K562 (cell line): ENCODE measurements at regions not wholly inside any gene's neighbourhood (a gene's known extent, or its start where the extent isn't known, plus 50 kb on each side); places are given as distances from the start of the nearest gene placed in this dataset.

Source experiments
- ATAC-seq: fragments of 200-7000 bp; cut with Tn5 transposase; 3 replicates; pipeline ENCODE4 v1.9.1; 2020; ENCODE audit warnings: moderate library complexity
- BruUV-seq: library from RNA; stranded (reverse); fragments of 400-500 nt; replicated peaks from 2 replicates; lab custom pipeline; 2021; lab: Mats Ljungman, UMichigan
- CTCF ChIA-PET: fragments of 300-600 bp; formaldehyde crosslinking; extraction: SDS; loops from one replicate; lab custom pipeline; 2021; ENCODE audit warnings: low intra/inter-chr PET ratio; lab: Yijun Ruan, JAX
- POLR2A ChIA-PET: fragments of 300-600, 350-650 bp; sonication (Branson Sonifier 250); formaldehyde crosslinking; extraction: SDS; loops from one replicate; lab custom pipeline; 2021; ENCODE audit warnings: antibody characterized with exemption, inconsistent platforms; lab: Yijun Ruan, JAX
- DNase-seq, 4 experiments: peaks; one replicate each; pipeline versions ENCODE4 v3.0.0 to v3.0.0-alpha.2; 2011 to 2018; ENCODE audit warnings: low spot score in 3 of 4, mixed read lengths in 3 of 4; ENCODE audit errors: extremely low read depth in 1 of 4
- FAIRE-seq: peaks from 2 replicates; lab custom pipeline; 2011; peaks lifted over from hg19 to GRCh38; lab: Jason Lieb, UNC
- H2AFZ ChIP-seq: 2 replicates; pipeline ENCODE4 v1.6.0; 2011; ENCODE audit warnings: low read depth, low read length, control low read depth, inconsistent platforms
- H3K27ac ChIP-seq: fragments of 200-600 bp; 3 replicates; pipeline ENCODE4 v1.8.0; 2011; ENCODE audit warnings: low read depth, mild to moderate bottlenecking, control low read depth, inconsistent platforms, low read length, moderate library complexity, mixed read lengths; ENCODE audit errors: extremely low read depth
- H3K27me3 ChIP-seq, 2 experiments: fragments of 300-600 bp in 1 of 2; 2 replicates in 1 of 2; 3 replicates in 1 of 2; pipeline versions ENCODE4 v1.6.0 to v1.8.0; 2011; ENCODE audit warnings: inconsistent platforms in 2 of 2, low read length in 2 of 2, mild to moderate bottlenecking in 1 of 2, mixed read lengths in 1 of 2, moderate library complexity in 1 of 2; ENCODE audit not compliant: control insufficient read depth in 2 of 2, insufficient read depth in 2 of 2
- H3K36me3 ChIP-seq: fragments of 300-600 bp; 3 replicates; pipeline ENCODE4 v1.8.0; 2011; ENCODE audit warnings: mild to moderate bottlenecking, low read length, inconsistent platforms; ENCODE audit not compliant: control insufficient read depth, insufficient read depth
- H3K4me1 ChIP-seq, 2 experiments: fragments of 200-600 bp in 1 of 2; replicated peaks in 1 of 2; 2 replicates in 1 of 2; 3 replicates in 1 of 2; pipeline versions ENCODE4 v1.5.1 to v1.8.0; 2011; ENCODE audit warnings: inconsistent platforms in 2 of 2, low read length in 2 of 2, mild to moderate bottlenecking in 1 of 2, mixed read lengths in 1 of 2, moderate library complexity in 1 of 2; ENCODE audit not compliant: control insufficient read depth in 2 of 2, insufficient read depth in 2 of 2
- H3K4me2 ChIP-seq: 2 replicates; pipeline ENCODE4 v1.6.1; 2011; ENCODE audit warnings: low read length, control low read depth, inconsistent platforms, mixed read lengths; ENCODE audit not compliant: insufficient read depth
- H3K4me3 ChIP-seq: fragments of 200-600 bp; sonication (generic), shearing (Covaris generic); 2 replicates; pipeline ENCODE4 v1.5.1; 2016; ENCODE audit warnings: control low read depth, inconsistent platforms
- H3K79me2 ChIP-seq: fragments of 200-600 bp; 3 replicates; pipeline ENCODE4 v1.8.0; 2011; ENCODE audit warnings: low read length, inconsistent platforms; ENCODE audit not compliant: control insufficient read depth, insufficient read depth
- H3K9ac ChIP-seq, 2 experiments: 2 replicates each; pipeline versions ENCODE4 v1.6.0 to v1.6.1; 2011; ENCODE audit warnings: low read depth in 2 of 2, low read length in 2 of 2, control low read depth in 1 of 2, inconsistent platforms in 1 of 2, mild to moderate bottlenecking in 1 of 2, mixed read lengths in 1 of 2; ENCODE audit not compliant: insufficient read depth in 1 of 2
- H3K9me1 ChIP-seq: one replicate; pipeline ENCODE4 v1.6.0; 2011; ENCODE audit warnings: inconsistent platforms, mild to moderate bottlenecking, low read length, moderate library complexity; ENCODE audit not compliant: control insufficient read depth, insufficient read depth
- H3K9me3 ChIP-seq: replicated peaks from 2 replicates; pipeline ENCODE4 v1.5.1; 2011; ENCODE audit warnings: low read depth, low read length, inconsistent platforms; ENCODE audit not compliant: control insufficient read depth, insufficient read depth
- H4K20me1 ChIP-seq: replicated peaks from 2 replicates; pipeline ENCODE4 v1.6.1; 2011; ENCODE audit warnings: low read length, inconsistent platforms, mixed read lengths; ENCODE audit not compliant: control insufficient read depth, insufficient read depth
- GTF2B ChIP-seq: IDR thresholded peaks from 2 replicates; pipeline ENCODE4 v1.6.1; 2011; ENCODE audit not compliant: insufficient read length; ENCODE audit errors: extremely low read depth
- NFYB ChIP-seq: IDR thresholded peaks from 2 replicates; pipeline ENCODE4 v1.6.1; 2011; ENCODE audit warnings: mild to moderate bottlenecking, moderate library complexity; ENCODE audit not compliant: insufficient read length; ENCODE audit errors: extremely low read depth
- PHTF2 ChIP-seq: fragments of 250-450 bp; sonication (Bioruptor Pico); IDR thresholded peaks from 2 replicates; pipeline ENCODE4 v1.5.0; 2021; ENCODE audit warnings: mild to moderate bottlenecking
- RBM14 ChIP-seq: fragments of 200-400 bp; formaldehyde crosslinking; IDR thresholded peaks from 2 replicates; pipeline ENCODE4 v1.6.1; 2018; ENCODE audit warnings: low read depth, mild to moderate bottlenecking, low read length, moderate library complexity, borderline replicate concordance; ENCODE audit not compliant: insufficient read depth
- TBP ChIP-seq: optimal IDR thresholded peaks from 2 replicates; pipeline ENCODE3; 2011; ENCODE audit warnings: low read depth, low read length, improper control_type of control experiment
- ZNF274 ChIP-seq: IDR thresholded peaks from 2 replicates; pipeline ENCODE4 v1.6.1; 2011; ENCODE audit warnings: low read depth, mild to moderate bottlenecking, low read length, moderate library complexity, borderline replicate concordance
- WGBS: fragments of 100-300 bp; shearing (Covaris generic); methylation state at CpG from one replicate; pipeline ENCODE4 v1.1.6; 2016; ENCODE audit warnings: low coverage, mixed read lengths; ENCODE audit not compliant: insufficient coverage; ENCODE audit errors: missing lambda C conversion rate; 5-methylcytosine and 5-hydroxymethylcytosine counted together
- in situ Hi-C: fragments of 300-500 bp; cut with MboI; formaldehyde crosslinking; loops from 4 replicates; pipeline ENCODE4 v1.15.0; 2018; ENCODE audit warnings: inconsistent platforms, mixed read lengths
- intact Hi-C: fragments of 100-400 bp; cut with micrococcal nuclease; formaldehyde crosslinking; loops from 2 replicates; pipeline ENCODE4 v1.14.2; 2022
- TF ChIP-seq, protein P1 (sequence below): sonication (generic); formaldehyde crosslinking; IDR thresholded peaks from 2 replicates; pipeline ENCODE4 v1.8.0; 2022; ENCODE audit warnings: missing genetic modification reagents, mild to moderate bottlenecking, borderline replicate concordance

DNA sequence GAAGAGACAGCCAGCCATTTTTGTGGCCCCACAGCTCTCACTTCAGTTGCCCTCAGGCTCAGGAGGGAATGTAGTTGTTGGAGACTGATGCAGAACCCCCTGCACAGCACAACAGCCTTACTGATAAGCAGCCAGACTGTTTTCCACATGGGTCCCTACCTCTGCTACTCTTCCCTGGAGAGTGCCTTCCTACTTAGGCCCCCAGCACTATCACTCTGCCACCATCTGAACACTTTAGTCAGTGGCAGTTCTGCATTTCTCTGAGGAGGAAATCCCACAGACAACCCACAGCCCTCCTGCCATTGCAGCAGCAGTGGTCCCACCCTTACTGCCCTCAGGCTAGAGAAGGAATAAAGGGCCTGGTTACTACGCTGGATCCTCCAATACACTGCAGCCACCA lies 61.8 kb upstream of the PTPRD start:
- H2AFZ ChIP-seq = no peak overlapping the region
- H3K9me3 ChIP-seq = no peaks in the 10 kb centered on the region
- ATAC-seq (no peak), FAIRE-seq (no peak), DNase-seq (no peak)
- no peak overlapping the region for H3K9ac ChIP-seq
- no peaks in the 10 kb centered on the region for H3K27me3 ChIP-seq
- no TSS peak for BruUV-seq
- no peak overlapping the region for H3K4me2 ChIP-seq
- no peak overlapping the region for H3K4me3 ChIP-seq
- H3K4me1 ChIP-seq = no peaks in the 10 kb centered on the region
- ChIA-PET CTCF (no interaction called here), POLR2A (no interaction called here)
- intact Hi-C loops (no loop called here), in situ Hi-C loops (no loop called here)
- no CpG with 5 or more reads among the region's 1 CpG for WGBS
- no peaks in the 10 kb centered on the region for H3K9me1 ChIP-seq
- H4K20me1 ChIP-seq = no peaks in the 10 kb centered on the region
- H3K79me2 ChIP-seq = no peaks in the 10 kb centered on the region
- no peak overlapping the region for H3K27ac ChIP-seq
- no peaks in the 10 kb centered on the region for H3K36me3 ChIP-seq
- TF ChIP-seq, protein P1, sequence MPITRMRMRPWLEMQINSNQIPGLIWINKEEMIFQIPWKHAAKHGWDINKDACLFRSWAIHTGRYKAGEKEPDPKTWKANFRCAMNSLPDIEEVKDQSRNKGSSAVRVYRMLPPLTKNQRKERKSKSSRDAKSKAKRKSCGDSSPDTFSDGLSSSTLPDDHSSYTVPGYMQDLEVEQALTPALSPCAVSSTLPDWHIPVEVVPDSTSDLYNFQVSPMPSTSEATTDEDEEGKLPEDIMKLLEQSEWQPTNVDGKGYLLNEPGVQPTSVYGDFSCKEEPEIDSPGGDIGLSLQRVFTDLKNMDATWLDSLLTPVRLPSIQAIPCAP (CRISPR knock-in tag) = no peak
- no peak for TF ChIP-seq NFYB
- no peak for TF ChIP-seq TBP
- TF ChIP-seq GTF2B = no peak
- TF ChIP-seq RBM14 = no peak
- TF ChIP-seq ZNF274 = no peak
- no peak for TF ChIP-seq PHTF2 (CRISPR knock-in tag)
- TF ChIP-seq, all 486 proteins: peak for 0
